Skeletal muscle cell (primary cell): ENCODE measurements at regions not wholly inside any gene's neighbourhood (a gene's known extent, or its start where the extent isn't known, plus 50 kb on each side); places are given as distances from the start of the nearest gene placed in this dataset.
A peak's percentile ranks its signal among the peaks of the same experiment; 100 is the strongest.

Source experiments
- DNase-seq: peaks from one replicate; pipeline ENCODE4 v3.0.0-alpha.2; 2010; ENCODE audit warnings: low read depth
- H3K4me3 ChIP-seq: 2 replicates; pipeline ENCODE4 v1.5.1; 2011; ENCODE audit warnings: low read depth, mild to moderate bottlenecking, control low read depth, low read length, moderate library complexity

GRCh38 chr4:114728426-114728825 lies 129.8 kb downstream of the UGT8 start:
- no peak overlapping the region for H3K4me3 ChIP-seq
- no peak for DNase-seq

GRCh38 chr4:114729068-114729738 lies 130.6 kb downstream of the UGT8 start:
- H3K4me3 ChIP-seq, result no peak overlapping the region
- DNase-seq, result no peak

- no peak overlapping the region for H3K4me3 ChIP-seq
- no peak for DNase-seq
Observed at GRCh38 chr4:114734594-114734993, 136.0 kb downstream of the UGT8 start.

GRCh38 chr4:114752391-114753165 lies 154.0 kb downstream of the UGT8 start:
- no peak overlapping the region for H3K4me3 ChIP-seq
- peak; percentile 37 for DNase-seq

GRCh38 chr4:114754616-114755015 lies 156.0 kb downstream of the UGT8 start:
- H3K4me3 ChIP-seq, result no peak overlapping the region
- no peak for DNase-seq

- no peak overlapping the region for H3K4me3 ChIP-seq
- no peak for DNase-seq
Observed at GRCh38 chr4:114758066-114758465, 159.5 kb downstream of the UGT8 start.

- DNase-seq, result no peak
Observed at GRCh38 chr4:114768501-114768900, 169.9 kb downstream of the UGT8 start.

GRCh38 chr4:114770624-114771023 lies 172.0 kb downstream of the UGT8 start:
- DNase-seq, result no peak
- no peak overlapping the region for H3K4me3 ChIP-seq

More at GRCh38 chr4:114768501-114768900, 169.9 kb downstream of the UGT8 start:
- H3K4me3 ChIP-seq, result no peak overlapping the region

- no peak overlapping the region for H3K4me3 ChIP-seq
- DNase-seq, result no peak
Observed at GRCh38 chr4:114773339-114773738, 174.7 kb downstream of the UGT8 start.
